IMR-90 (cell line): ENCODE measurements at regions not wholly inside any gene's neighbourhood (a gene's known extent, or its start where the extent isn't known, plus 50 kb on each side); places are given as distances from the start of the nearest gene placed in this dataset.

Source experiments
- ATAC-seq: fragments of 200-7000 bp; cut with Tn5 transposase; 2 replicates; pipeline ENCODE4 v1.9.1; 2020; ENCODE audit warnings: low read depth, mild to moderate bottlenecking, moderate library complexity
- BruUV-seq: library from RNA; stranded (reverse); fragments of 400-500 nt; replicated peaks from 2 replicates; lab custom pipeline; 2021; lab: Mats Ljungman, UMichigan
- CTCF ChIA-PET: fragments of 300-600 bp; formaldehyde crosslinking; extraction: SDS; loops from one replicate; lab custom pipeline; 2021; ENCODE audit warnings: antibody characterized with exemption; lab: Yijun Ruan, JAX
- POLR2A ChIA-PET: fragments of 300-600 bp; sonication (Branson Sonifier 250); formaldehyde crosslinking; loops from one replicate; lab custom pipeline; 2022; ENCODE audit warnings: antibody characterized with exemption; ENCODE audit not compliant: unreplicated experiment; lab: Charles Lee
- DNase-seq: peaks from one replicate; pipeline ENCODE4 v3.0.0; 2013
- H2AFZ ChIP-seq: replicated peaks from 2 replicates; pipeline ENCODE3; 2013; ENCODE audit warnings: low read length, mild to moderate bottlenecking; ENCODE audit not compliant: poor library complexity
- H2AK5ac ChIP-seq: 2 replicates; pipeline ENCODE4 v1.6.1; 2013; ENCODE audit warnings: low read depth, low read length, inconsistent platforms
- H2AK9ac ChIP-seq: replicated peaks from 2 replicates; pipeline ENCODE3; 2013; ENCODE audit warnings: mild to moderate bottlenecking, low read depth, low read length, moderate library complexity; ENCODE audit not compliant: poor library complexity
- H2BK120ac ChIP-seq: 2 replicates; pipeline ENCODE4 v1.6.1; 2013; ENCODE audit warnings: low read depth, low read length, inconsistent platforms
- H2BK15ac ChIP-seq: 3 replicates; pipeline ENCODE4 v1.6.1; 2013; ENCODE audit warnings: low read depth, low read length, inconsistent platforms
- H2BK20ac ChIP-seq: 2 replicates; pipeline ENCODE4 v1.6.1; 2013; ENCODE audit warnings: low read depth, mild to moderate bottlenecking, inconsistent platforms, low read length, moderate library complexity
- H2BK5ac ChIP-seq: 2 replicates; pipeline ENCODE4 v1.6.1; 2013; ENCODE audit warnings: mild to moderate bottlenecking, low read depth, low read length, inconsistent platforms; ENCODE audit not compliant: poor library complexity, severe bottlenecking
- H3K14ac ChIP-seq: replicated peaks from 2 replicates; pipeline ENCODE4 v1.6.1; 2013; ENCODE audit warnings: low read depth, low read length, inconsistent platforms
- H3K18ac ChIP-seq: 2 replicates; pipeline ENCODE4 v1.6.1; 2013; ENCODE audit warnings: low read depth, low read length, control low read depth
- H3K23ac ChIP-seq: 2 replicates; pipeline ENCODE4 v1.6.1; 2013; ENCODE audit warnings: low read depth, low read length, inconsistent platforms
- H3K27ac ChIP-seq: 2 replicates; pipeline ENCODE4 v1.5.1; 2013; ENCODE audit warnings: mild to moderate bottlenecking, control low read depth, low read length; ENCODE audit not compliant: insufficient read depth
- H3K27me3 ChIP-seq: 2 replicates; pipeline ENCODE4 v1.6.1; 2013; ENCODE audit warnings: low read length; ENCODE audit not compliant: control insufficient read depth, insufficient read depth
- H3K36me3 ChIP-seq: 2 replicates; pipeline ENCODE4 v1.6.1; 2013; ENCODE audit warnings: low read length, mixed read lengths; ENCODE audit not compliant: control insufficient read depth, insufficient read depth
- H3K4ac ChIP-seq: 2 replicates; pipeline ENCODE4 v1.6.1; 2013; ENCODE audit warnings: low read depth, low read length, inconsistent platforms
- H3K4me1 ChIP-seq: 2 replicates; pipeline ENCODE4 v1.6.1; 2013; ENCODE audit warnings: low read length, mixed read lengths; ENCODE audit not compliant: control insufficient read depth, insufficient read depth
- H3K4me2 ChIP-seq: 2 replicates; pipeline ENCODE4 v1.6.1; 2013; ENCODE audit warnings: low read depth, mild to moderate bottlenecking, control low read depth, low read length, moderate library complexity
- H3K4me3 ChIP-seq: 2 replicates; pipeline ENCODE4 v1.5.1; 2013; ENCODE audit warnings: low read depth, mild to moderate bottlenecking, control low read depth, low read length, moderate library complexity; ENCODE audit not compliant: insufficient read depth
- H3K56ac ChIP-seq: 2 replicates; pipeline ENCODE4 v1.6.1; 2013; ENCODE audit warnings: low read length, inconsistent platforms; ENCODE audit not compliant: insufficient read depth; ENCODE audit errors: extremely low read depth
- H3K79me1 ChIP-seq, 2 experiments: 2 replicates each; pipeline ENCODE4 v1.6.1; 2013; ENCODE audit warnings: low read length in 2 of 2, inconsistent platforms in 1 of 2, low read depth in 1 of 2
- H3K9ac ChIP-seq: 2 replicates; pipeline ENCODE4 v1.6.1; 2013; ENCODE audit warnings: low read depth, low read length, control low read depth
- H3K9me1 ChIP-seq: 2 replicates; pipeline ENCODE4 v1.6.1; 2013; ENCODE audit warnings: low read length, inconsistent platforms; ENCODE audit not compliant: insufficient read depth
- H3K9me3 ChIP-seq: 2 replicates; pipeline ENCODE4 v1.6.1; 2013; ENCODE audit warnings: low read length; ENCODE audit not compliant: control insufficient read depth, insufficient read depth
- H4K20me1 ChIP-seq: 2 replicates; pipeline ENCODE4 v1.6.1; 2013; ENCODE audit warnings: low read length, inconsistent platforms; ENCODE audit not compliant: insufficient read depth
- H4K5ac ChIP-seq: 2 replicates; pipeline ENCODE4 v1.6.1; 2013; ENCODE audit warnings: mild to moderate bottlenecking, low read depth, low read length, control low read depth
- H4K8ac ChIP-seq, 2 experiments: 2 replicates each; pipeline ENCODE4 v1.6.1; 2013; ENCODE audit warnings: low read depth in 2 of 2, low read length in 2 of 2, control low read depth in 1 of 2, inconsistent platforms in 1 of 2
- H4K91ac ChIP-seq: 2 replicates; pipeline ENCODE4 v1.6.1; 2013; ENCODE audit warnings: low read depth, low read length, inconsistent platforms; ENCODE audit not compliant: insufficient read depth
- RFX5 ChIP-seq: IDR thresholded peaks from 2 replicates; pipeline ENCODE4 v1.8.0; 2012; ENCODE audit warnings: low read depth, mild to moderate bottlenecking, low read length, moderate library complexity
- WGBS, 2 experiments: methylation state at CpG; one replicate each; pipeline versions ENCODE4 v1.1.5 to v1.1.7; 2013; ENCODE audit warnings: missing lambda C conversion rate in 2 of 2; ENCODE audit not compliant: insufficient read length in 1 of 2; ENCODE audit errors: extremely low coverage in 2 of 2; 5-methylcytosine and 5-hydroxymethylcytosine counted together
- dilution Hi-C: fragments of 300-500 bp; cut with HindIII; formaldehyde crosslinking; loops from one replicate; pipeline ENCODE4 v1.14.3; 2018; ENCODE audit warnings: low sequenced_read_pairs; ENCODE audit not compliant: unreplicated experiment
- in situ Hi-C: fragments of 300-500 bp; cut with MboI; formaldehyde crosslinking; loops from 3 replicates; pipeline ENCODE4 v1.14.3; 2019; ENCODE audit warnings: low sequenced_read_pairs, inconsistent platforms, mixed read lengths
- intact Hi-C: fragments of 100-400 bp; cut with micrococcal nuclease; formaldehyde crosslinking; loops from 2 replicates; pipeline ENCODE4 v1.10.0; 2022

DNA sequence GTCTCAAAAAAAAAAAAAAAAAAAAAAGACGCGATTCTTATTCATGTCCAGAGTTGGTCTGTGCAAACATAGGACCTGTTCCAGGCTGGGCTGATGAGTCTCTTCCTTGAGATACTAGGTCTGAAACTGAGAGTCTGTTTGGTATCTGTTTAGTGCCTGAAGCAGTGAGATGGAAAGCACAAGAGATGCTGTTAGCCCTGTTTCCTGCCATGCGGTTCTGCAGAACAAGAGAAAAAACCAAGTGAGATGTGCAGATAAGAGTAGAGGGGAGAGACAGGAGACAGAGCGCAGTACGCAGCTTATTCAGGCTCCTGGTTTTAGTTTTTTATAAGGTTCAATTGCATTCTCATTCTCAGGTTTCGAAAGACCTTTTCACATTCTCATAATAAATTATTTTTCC is 85.8 kb upstream of the PRKCQ start:
- Histone ChIP-seq H3K23ac (no peak overlapping the region), H3K14ac (no peak overlapping the region), H2BK15ac (no peak overlapping the region), H3K4me2 (no peak overlapping the region), H3K4ac (no peak overlapping the region), H3K9ac (no peak overlapping the region), H3K56ac (no peak overlapping the region), H2AFZ (no peak overlapping the region), H4K20me1 (no peaks in the 10 kb centered on the region), H4K8ac (no peak overlapping the region), H3K9me1 (no peaks in the 10 kb centered on the region), H2AK9ac (no peak overlapping the region), H3K27me3 (no peaks in the 10 kb centered on the region), H3K4me1 (no peaks in the 10 kb centered on the region), H2BK20ac (no peak overlapping the region), H3K18ac (no peak overlapping the region), H2BK5ac (no peak overlapping the region), H3K4me3 (no peak overlapping the region), H4K5ac (no peak overlapping the region), H3K79me1 (no peaks in the 10 kb centered on the region), H3K27ac (no peak overlapping the region), H2BK120ac (no peak overlapping the region), H3K9me3 (no peaks in the 10 kb centered on the region), H2AK5ac (no peak overlapping the region), H3K36me3 (no peaks in the 10 kb centered on the region), H4K91ac (no peak overlapping the region)
- intact Hi-C loops (no loop called here), dilution Hi-C loops (no loop called here), in situ Hi-C loops (loop anchor here (5.0 kb wide), 1 partner anchor 244 kb away; no protein-coding TSS in a partner anchor)
- no CpG with 5 or more reads among the region's 6 CpGs for WGBS, 2 experiments
- no peak for ATAC-seq
- no peak for DNase-seq
- TF ChIP-seq RFX5, result no peak
- BruUV-seq, result no TSS peak
- ChIA-PET CTCF (interaction anchor here (0.6 to 0.7 kb wide), 2 partner anchors 121 to 130 kb away, joined by 3 to 7 read pairs; no protein-coding TSS in a partner anchor), POLR2A (no interaction called here)
